ENCODE measurements at regions not wholly inside any gene's neighbourhood (a gene's known extent, or its start where the extent isn't known, plus 50 kb on each side); places are given as distances from the start of the nearest gene placed in this dataset.
A peak's percentile ranks its signal among the peaks of the same experiment; 100 is the strongest.
"Not testable (repeated sequence)": the region's sequence is repeated elsewhere in the genome, so short reads cannot be mapped to it uniquely, and the experiment has no call there.

- DNase-seq (ENCODE audit: low read depth, low spot score); H3K27ac ChIP-seq: not testable (repeated sequence)
These were observed 224.4 kb upstream of the SLC8A1 start for GRCh38 chr2:40676134-40676790.

GRCh38 chr2:40680547-40680946, 228.7 kb upstream of the SLC8A1 start:
- no peak for DNase-seq (ENCODE audit: low read depth, low spot score)
- H3K27ac ChIP-seq: no peak overlapping the region

GRCh38 chr2:40690036-40690435, 238.1 kb upstream of the SLC8A1 start:
- DNase-seq (ENCODE audit: low read depth, low spot score): no peak
- no peak overlapping the region for H3K27ac ChIP-seq

- DNase-seq (ENCODE audit: low read depth, low spot score): no peak
- H3K27ac ChIP-seq: no peak overlapping the region
These were observed 238.6 kb upstream of the SLC8A1 start for GRCh38 chr2:40690525-40690924.

GRCh38 chr2:40700231-40700954, 248.5 kb upstream of the SLC8A1 start:
- no peak overlapping the region for H3K27ac ChIP-seq
- DNase-seq (ENCODE audit: low read depth, low spot score): no peak

- DNase-seq (ENCODE audit: low read depth, low spot score); H3K27ac ChIP-seq: not testable (repeated sequence)
These were observed 260.5 kb upstream of the SLC8A1 start for GRCh38 chr2:40712197-40712894.

- peak; percentile 69 for DNase-seq (ENCODE audit: low read depth, low spot score)
- no peak overlapping the region for H3K27ac ChIP-seq
These were observed 265.0 kb upstream of the SLC8A1 start for GRCh38 chr2:40716879-40717278.

GRCh38 chr2:40719414-40719813, 267.5 kb upstream of the SLC8A1 start:
- no peak overlapping the region for H3K27ac ChIP-seq
- no peak for DNase-seq (ENCODE audit: low read depth, low spot score)

GRCh38 chr2:40721595-40721994, 269.7 kb upstream of the SLC8A1 start:
- no peak overlapping the region for H3K27ac ChIP-seq
- DNase-seq (ENCODE audit: low read depth, low spot score): no peak

- no peak overlapping the region for H3K27ac ChIP-seq
- no peak for DNase-seq (ENCODE audit: low read depth, low spot score)
These were observed 271.3 kb upstream of the SLC8A1 start for GRCh38 chr2:40723194-40723593.

GRCh38 chr2:40725040-40725439, 273.1 kb upstream of the SLC8A1 start:
- no peak overlapping the region for H3K27ac ChIP-seq
- no peak for DNase-seq (ENCODE audit: low read depth, low spot score)

GRCh38 chr2:40725950-40726349, 274.1 kb upstream of the SLC8A1 start:
- no peak for DNase-seq (ENCODE audit: low read depth, low spot score)
- no peak overlapping the region for H3K27ac ChIP-seq

- DNase-seq (ENCODE audit: low read depth, low spot score): no peak
- no peak overlapping the region for H3K27ac ChIP-seq
These were observed 282.9 kb upstream of the SLC8A1 start for GRCh38 chr2:40734797-40735196.

GRCh38 chr2:40737180-40737579, 285.3 kb upstream of the SLC8A1 start:
- no peak overlapping the region for H3K27ac ChIP-seq
- no peak for DNase-seq (ENCODE audit: low read depth, low spot score)

- DNase-seq (ENCODE audit: low read depth, low spot score): no peak
- H3K27ac ChIP-seq: no peak overlapping the region
These were observed 288.5 kb upstream of the SLC8A1 start for GRCh38 chr2:40740419-40740818.

- H3K27ac ChIP-seq: no peak overlapping the region
- no peak for DNase-seq (ENCODE audit: low read depth, low spot score)
These were observed 289.6 kb upstream of the SLC8A1 start for GRCh38 chr2:40741532-40741931.

GRCh38 chr2:40746191-40746590, 294.3 kb upstream of the SLC8A1 start:
- no peak for DNase-seq (ENCODE audit: low read depth, low spot score)
- H3K27ac ChIP-seq: no peak overlapping the region

- no peak for DNase-seq (ENCODE audit: low read depth, low spot score)
- H3K27ac ChIP-seq: no peak overlapping the region
These were observed 300.1 kb upstream of the SLC8A1 start for GRCh38 chr2:40751981-40752380.

GRCh38 chr2:40752796-40753195, 300.9 kb upstream of the SLC8A1 start:
- no peak for DNase-seq (ENCODE audit: low read depth, low spot score)
- H3K27ac ChIP-seq: no peak overlapping the region

GRCh38 chr2:40754912-40755311, 303.0 kb upstream of the SLC8A1 start:
- DNase-seq (ENCODE audit: low read depth, low spot score): no peak
- no peak overlapping the region for H3K27ac ChIP-seq

- H3K27ac ChIP-seq: no peak overlapping the region
- DNase-seq (ENCODE audit: low read depth, low spot score): no peak
These were observed 306.7 kb upstream of the SLC8A1 start for GRCh38 chr2:40758401-40759155.
